GM19468 (cell line): ENCODE measurements at regions not wholly inside any gene's neighbourhood (a gene's known extent, or its start where the extent isn't known, plus 50 kb on each side); places are given as distances from the start of the nearest gene placed in this dataset.
A peak's percentile ranks its signal among the peaks of the same experiment; 100 is the strongest.

Source experiments
- ATAC-seq: cut with Tn5 transposase; IDR thresholded peaks from one replicate; pipeline ENCODE4 v1.9.1; 2021; ENCODE audit warnings: mild to moderate bottlenecking, moderate library complexity, moderate number of reproducible peaks; ENCODE audit not compliant: unreplicated experiment; ENCODE audit errors: extremely low read depth

DNA sequence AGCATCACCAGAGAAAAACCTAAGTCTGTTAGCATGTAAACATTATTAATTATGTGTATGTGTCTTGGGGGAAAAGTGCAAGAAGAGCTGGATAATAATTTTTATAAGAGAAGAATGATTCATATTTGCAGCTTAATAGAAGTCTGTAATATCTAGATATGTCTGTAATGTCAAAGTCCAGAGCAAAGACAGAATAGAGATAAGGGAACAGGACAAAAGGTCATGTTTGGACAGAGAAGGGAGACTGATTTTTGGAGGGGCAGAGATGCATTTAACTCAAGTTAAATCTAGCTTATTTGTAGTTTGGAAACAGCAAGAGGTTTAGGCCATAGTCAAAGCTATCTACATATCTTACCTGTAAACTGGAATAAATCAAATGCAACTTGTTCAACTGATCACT is 61.2 kb downstream of the MAGED1 start:
- no peak for ATAC-seq

DNA sequence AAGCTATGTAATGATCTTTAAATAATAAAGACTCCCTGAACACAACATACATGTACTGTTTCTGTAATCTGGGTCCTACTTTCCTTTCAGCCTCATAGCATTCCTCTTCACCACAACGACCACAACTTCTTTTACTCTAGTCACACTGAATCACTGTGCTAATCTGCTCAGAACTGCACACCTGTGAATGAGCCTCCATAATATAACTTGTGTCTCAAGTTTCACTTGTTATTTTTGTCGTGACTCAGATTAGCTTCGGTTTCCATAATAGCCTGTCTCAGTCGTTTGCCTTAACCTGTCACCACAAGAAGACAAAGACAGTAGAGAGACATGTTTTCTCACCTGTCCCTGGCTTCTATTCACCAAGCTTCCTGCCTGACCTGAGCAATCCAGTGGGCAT is 61.8 kb downstream of the MAGED1 start:
- peak; percentile 90 for ATAC-seq

DNA sequence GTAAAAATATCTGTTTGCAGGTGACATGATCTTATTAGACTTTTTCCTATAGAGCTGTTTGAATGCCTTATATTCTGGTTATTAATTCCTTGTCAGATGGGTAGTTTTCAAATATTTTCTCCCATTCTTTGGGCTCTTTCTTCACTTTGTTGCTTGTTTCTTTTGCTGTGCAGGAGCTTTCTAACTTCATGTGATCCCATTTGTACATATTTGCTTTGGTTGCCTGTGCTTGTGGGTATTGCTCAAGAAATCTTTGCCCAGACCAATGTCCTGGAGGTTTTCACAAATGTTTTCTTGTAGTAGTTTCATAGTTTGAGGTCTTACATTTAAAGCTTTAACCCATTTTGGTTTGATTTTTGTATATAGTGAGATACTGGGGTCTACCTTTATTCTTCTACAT is 63.0 kb downstream of the MAGED1 start:
- no peak for ATAC-seq

DNA sequence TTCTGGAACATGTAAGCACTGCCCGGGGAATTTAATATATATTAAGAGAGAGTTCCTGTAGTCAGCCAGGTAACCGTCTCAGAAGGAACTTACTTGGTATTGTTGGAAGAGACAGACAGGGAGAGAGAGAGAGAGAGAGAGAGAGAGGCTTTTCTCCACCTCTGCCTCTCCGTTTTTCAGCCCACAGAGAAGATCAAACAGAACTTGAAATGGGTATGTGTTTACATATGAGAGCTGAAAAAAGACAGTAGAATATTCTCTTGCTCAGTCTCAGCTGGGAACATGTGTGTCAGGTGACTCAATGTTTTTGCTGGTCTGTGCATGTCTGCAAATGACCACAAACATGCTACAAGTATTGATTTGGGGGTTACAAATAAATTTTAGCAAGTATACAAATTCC is 81.9 kb downstream of the MAGED1 start:
- no peak for ATAC-seq

DNA sequence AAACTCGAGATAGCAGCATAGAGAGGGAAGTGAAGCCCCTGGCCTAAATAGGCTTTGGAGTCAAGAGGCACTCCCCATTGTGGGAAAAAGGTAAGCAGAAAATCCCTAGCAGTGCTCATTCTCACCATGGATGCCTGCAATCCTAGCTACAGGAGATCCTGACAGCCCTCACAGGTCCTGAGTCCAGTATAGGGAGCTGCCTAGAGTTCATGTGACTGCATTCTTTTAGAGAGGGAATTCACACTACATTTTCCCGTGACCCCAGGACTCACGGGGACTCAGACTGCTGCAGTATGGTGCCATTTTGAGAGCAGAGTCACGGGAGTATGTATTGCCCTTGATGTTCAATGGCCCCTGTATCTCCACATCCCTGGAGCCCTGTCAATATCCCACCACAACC is 82.4 kb downstream of the MAGED1 start:
- no peak for ATAC-seq

DNA sequence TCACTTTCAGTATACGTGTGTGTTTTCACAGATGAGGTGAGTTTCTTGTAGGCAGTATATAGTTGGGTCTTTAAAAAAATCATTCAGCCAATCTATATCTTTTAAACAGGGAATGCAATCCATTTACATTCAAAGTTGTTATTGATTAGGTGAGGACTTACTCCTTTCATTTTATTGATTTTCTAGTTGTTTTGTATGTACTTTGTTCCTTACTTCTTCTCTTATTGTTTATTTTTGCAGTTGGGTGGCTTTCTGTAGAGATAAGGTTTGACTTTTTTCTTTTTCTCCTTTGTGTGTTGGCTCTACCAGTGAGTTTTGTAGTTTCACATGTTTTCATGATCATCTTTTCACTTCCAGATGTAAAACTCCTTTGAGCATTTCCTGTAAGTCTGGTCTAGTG is 83.1 kb downstream of the MAGED1 start:
- no peak for ATAC-seq
